DND-41 (cell line): ENCODE measurements at regions not wholly inside any gene's neighbourhood (a gene's known extent, or its start where the extent isn't known, plus 50 kb on each side); places are given as distances from the start of the nearest gene placed in this dataset.
A peak's percentile ranks its signal among the peaks of the same experiment; 100 is the strongest.

Experiments used
- ATAC-seq: fragments of 200-7000 bp; cut with Tn5 transposase; 3 replicates; pipeline ENCODE4 v1.9.1; 2021; ENCODE audit warnings: low read depth; ENCODE audit not compliant: insufficient read depth
- DNase-seq: peaks from one replicate; pipeline ENCODE4 v3.0.0-alpha.2; 2020
- H2AFZ ChIP-seq: 2 replicates; pipeline ENCODE4 v1.6.0; 2012; ENCODE audit warnings: low read depth, low read length
- H3K27ac ChIP-seq: 2 replicates; pipeline ENCODE4 v1.5.1; 2012; ENCODE audit warnings: low read length, inconsistent platforms
- H3K27me3 ChIP-seq: fragments of 200-600 bp; sonication (generic); 2 replicates; pipeline ENCODE4 v1.6.0; 2012; ENCODE audit warnings: low read length, mild to moderate bottlenecking, inconsistent platforms; ENCODE audit not compliant: insufficient read depth, poor library complexity
- H3K36me3 ChIP-seq: 2 replicates; pipeline ENCODE4 v1.5.1; 2012; ENCODE audit warnings: low read length, inconsistent platforms; ENCODE audit not compliant: insufficient read depth
- H3K4me1 ChIP-seq: 2 replicates; pipeline ENCODE4 v1.5.1; 2012; ENCODE audit warnings: mild to moderate bottlenecking, low read length; ENCODE audit not compliant: insufficient read depth
- H3K4me2 ChIP-seq: 2 replicates; pipeline ENCODE4 v1.6.0; 2012; ENCODE audit warnings: mild to moderate bottlenecking, moderate library complexity, low read length, inconsistent platforms; ENCODE audit not compliant: insufficient read depth
- H3K4me3 ChIP-seq, 2 experiments: fragments of 200-600 bp in 1 of 2; shearing (Covaris generic) in 1 of 2; 2 replicates each; pipeline ENCODE4 v1.5.1; 2012 to 2016; ENCODE audit warnings: inconsistent platforms in 2 of 2, low read length in 2 of 2, mild to moderate bottlenecking in 2 of 2, low read depth in 1 of 2, moderate library complexity in 1 of 2
- H3K79me2 ChIP-seq: 2 replicates; pipeline ENCODE4 v1.6.0; 2012; ENCODE audit warnings: low read length, inconsistent platforms; ENCODE audit not compliant: insufficient read depth
- H3K9ac ChIP-seq: 2 replicates; pipeline ENCODE4 v1.6.0; 2012; ENCODE audit warnings: low read depth, mild to moderate bottlenecking, inconsistent platforms, low read length, moderate library complexity
- H3K9me3 ChIP-seq: 2 replicates; pipeline ENCODE4 v1.5.1; 2012; ENCODE audit warnings: low read length, moderate library complexity, mild to moderate bottlenecking, inconsistent platforms; ENCODE audit not compliant: insufficient read depth, severe bottlenecking
- H4K20me1 ChIP-seq: 2 replicates; pipeline ENCODE4 v1.6.0; 2012; ENCODE audit warnings: low read length; ENCODE audit not compliant: insufficient read depth
- CTCF ChIP-seq: IDR thresholded peaks from 2 replicates; pipeline ENCODE4 v1.5.1; 2012; ENCODE audit warnings: borderline replicate concordance, low read length, moderate library complexity, mild to moderate bottlenecking; ENCODE audit not compliant: poor library complexity, severe bottlenecking; ENCODE audit errors: extremely low read depth
- EZH2 ChIP-seq: IDR thresholded peaks from 3 replicates; pipeline ENCODE4 v1.6.1; 2012; ENCODE audit warnings: borderline replicate concordance, low read depth, mild to moderate bottlenecking, moderate library complexity, low read length, inconsistent platforms; ENCODE audit not compliant: severe bottlenecking

- H3K36me3 ChIP-seq, result no peaks in the 10 kb centered on the region
- ATAC-seq (no peak), DNase-seq (no peak)
- no peaks in the 10 kb centered on the region for H4K20me1 ChIP-seq
- H3K4me1 ChIP-seq, result peaks cover 28% of the 10 kb centered on the region
- H3K27me3 ChIP-seq, result no peaks in the 10 kb centered on the region
- no peak overlapping the region for H3K27ac ChIP-seq
- H3K79me2 ChIP-seq, result no peaks in the 10 kb centered on the region
- no peak overlapping the region for H3K4me2 ChIP-seq
- no peaks in the 10 kb centered on the region for H3K9me3 ChIP-seq
- H3K9ac ChIP-seq, result no peak overlapping the region
- no peak overlapping the region for H3K4me3 ChIP-seq
- TF ChIP-seq CTCF, result no peak
- TF ChIP-seq EZH2, result no peak
- no peak overlapping the region for H2AFZ ChIP-seq
These were observed 215.7 kb upstream of the FGGY start for GRCh38 chr1:59081181-59081580.

GRCh38 chr1:59081795-59082194, 215.1 kb upstream of the FGGY start:
- H3K27me3 ChIP-seq, result no peaks in the 10 kb centered on the region
- TF ChIP-seq CTCF (no peak), EZH2 (no peak)
- H3K4me3 ChIP-seq, result no peak overlapping the region
- no peaks in the 10 kb centered on the region for H3K9me3 ChIP-seq
- H4K20me1 ChIP-seq, result no peaks in the 10 kb centered on the region
- ATAC-seq, result no peak
- DNase-seq, result no peak
- H2AFZ ChIP-seq, result no peak overlapping the region
- H3K79me2 ChIP-seq, result no peaks in the 10 kb centered on the region
- no peak overlapping the region for H3K27ac ChIP-seq
- no peaks in the 10 kb centered on the region for H3K36me3 ChIP-seq
- H3K4me2 ChIP-seq, result no peak overlapping the region
- H3K9ac ChIP-seq, result no peak overlapping the region
- H3K4me1 ChIP-seq, result peaks cover 28% of the 10 kb centered on the region

GRCh38 chr1:59083946-59084865, 212.7 kb upstream of the FGGY start:
- peak; percentile 95 for ATAC-seq
- no peaks in the 10 kb centered on the region for H3K36me3 ChIP-seq
- H3K27ac ChIP-seq, result peak overlapping the region; percentile 72
- H3K4me3 ChIP-seq, result no peak overlapping the region
- H3K9me3 ChIP-seq, result no peaks in the 10 kb centered on the region
- no peak for TF ChIP-seq CTCF
- TF ChIP-seq EZH2, result no peak
- H3K79me2 ChIP-seq, result no peaks in the 10 kb centered on the region
- no peaks in the 10 kb centered on the region for H3K27me3 ChIP-seq
- H2AFZ ChIP-seq, result peak overlapping the region; percentile 37
- H4K20me1 ChIP-seq, result no peaks in the 10 kb centered on the region
- H3K4me2 ChIP-seq, result peak overlapping the region; percentile 9
- peak; percentile 80 for DNase-seq
- peaks cover 21% of the 10 kb centered on the region for H3K4me1 ChIP-seq
- peak overlapping the region; percentile 13; the same call in 1 of the 2 replicates for H3K9ac ChIP-seq
